ENCODE measurements at regions not wholly inside any gene's neighbourhood (a gene's known extent, or its start where the extent isn't known, plus 50 kb on each side); places are given as distances from the start of the nearest gene placed in this dataset.

- H3K4me3 Mint-ChIP-seq: no peak overlapping the region
- H3K4me1 Mint-ChIP-seq: no peaks in the 10 kb centered on the region
- no peaks in the 10 kb centered on the region for H3K9me3 ChIP-seq
- H3K4me3 ChIP-seq (ENCODE audit: control insufficient read depth in 1 of 2, extremely low read depth in 1 of 2, low read length in 1 of 2): no peak overlapping the region
- no peaks in the 10 kb centered on the region for H3K27me3 Mint-ChIP-seq
- ATAC-seq (replicated peaks in 1 of 4) (no peak), DNase-seq (no peak)
- no peak overlapping the region for H3K27ac ChIP-seq (ENCODE audit: low read length)
- H3K36me3 Mint-ChIP-seq: no peaks in the 10 kb centered on the region
- ChIA-PET POLR2A (no interaction called here), CTCF (no interaction called here)
- H3K9me3 Mint-ChIP-seq: peaks cover 0 to 3% (median 0%) of the 10 kb centered on the region in 3 donors
- H3K4me1 ChIP-seq (ENCODE audit: control insufficient read depth in 1 of 2, extremely low read depth in 1 of 2, insufficient read depth in 2 of 2, low read length in 2 of 2): no peaks in the 10 kb centered on the region
- peaks cover 0 to 4% of the 10 kb centered on the region in 2 experiments for H3K27me3 ChIP-seq (replicated peaks in 1 of 2; ENCODE audit: control insufficient read depth in 2 of 2, extremely low read depth in 1 of 2, insufficient read depth in 2 of 2, low read length in 1 of 2)
- no CpG with 5 or more reads among the region's 2 CpGs for WGBS (ENCODE audit: insufficient coverage)
- no peak overlapping the region for H3K27ac Mint-ChIP-seq
- no peaks in the 10 kb centered on the region for H3K36me3 ChIP-seq (ENCODE audit: control insufficient read depth in 2 of 2, extremely low read depth in 1 of 2, insufficient read depth in 1 of 2, low read length in 1 of 2)
These were observed 189.5 kb upstream of the DTNBP1 start for GRCh38 chr6:15852289-15852688.

- CTCF ChIA-PET: no interaction called here
- Mint-ChIP-seq H3K9me3 (peaks cover 0 to under 1% (median 0%) of the 10 kb centered on the region in 3 donors), H3K4me1 (no peaks in the 10 kb centered on the region), H3K27ac (no peak overlapping the region), H3K4me3 (no peak overlapping the region), H3K27me3 (no peaks in the 10 kb centered on the region), H3K36me3 (no peaks in the 10 kb centered on the region)
- H3K9me3 ChIP-seq: no peaks in the 10 kb centered on the region
- H3K36me3 ChIP-seq (ENCODE audit: control insufficient read depth in 2 of 2, extremely low read depth in 1 of 2, insufficient read depth in 1 of 2, low read length in 1 of 2): no peaks in the 10 kb centered on the region
- no CpG with 5 or more reads among the region's 4 CpGs for WGBS (ENCODE audit: insufficient coverage)
- no peak for ATAC-seq (replicated peaks in 1 of 4)
- POLR2A ChIA-PET: no interaction called here
- H3K27me3 ChIP-seq (replicated peaks in 1 of 2; ENCODE audit: control insufficient read depth in 2 of 2, extremely low read depth in 1 of 2, insufficient read depth in 2 of 2, low read length in 1 of 2): peaks cover 0 to 4% of the 10 kb centered on the region in 2 experiments
- DNase-seq: no peak
- no peak overlapping the region for H3K4me3 ChIP-seq (ENCODE audit: control insufficient read depth in 1 of 2, extremely low read depth in 1 of 2, low read length in 1 of 2)
- no peak overlapping the region for H3K27ac ChIP-seq (ENCODE audit: low read length)
- no peaks in the 10 kb centered on the region for H3K4me1 ChIP-seq (ENCODE audit: control insufficient read depth in 1 of 2, extremely low read depth in 1 of 2, insufficient read depth in 2 of 2, low read length in 2 of 2)
These were observed 186.6 kb upstream of the DTNBP1 start for GRCh38 chr6:15849395-15849794.

- no peaks in the 10 kb centered on the region for H3K4me1 Mint-ChIP-seq
- ATAC-seq (replicated peaks in 1 of 4): no peak
- 93% methylated on average over 2 of the region's 4 CpGs for WGBS (ENCODE audit: insufficient coverage)
- H3K4me3 Mint-ChIP-seq: no peak overlapping the region
- Histone ChIP-seq H3K27me3 (replicated peaks in 1 of 2; ENCODE audit: control insufficient read depth in 2 of 2, extremely low read depth in 1 of 2, insufficient read depth in 2 of 2, low read length in 1 of 2) (no peaks in the 10 kb centered on the region), H3K36me3 (ENCODE audit: control insufficient read depth in 2 of 2, extremely low read depth in 1 of 2, insufficient read depth in 1 of 2, low read length in 1 of 2) (no peaks in the 10 kb centered on the region), H3K4me3 (ENCODE audit: control insufficient read depth in 1 of 2, extremely low read depth in 1 of 2, low read length in 1 of 2) (no peak overlapping the region), H3K27ac (ENCODE audit: low read length) (no peak overlapping the region), H3K9me3 (no peaks in the 10 kb centered on the region), H3K4me1 (ENCODE audit: control insufficient read depth in 1 of 2, extremely low read depth in 1 of 2, insufficient read depth in 2 of 2, low read length in 2 of 2) (no peaks in the 10 kb centered on the region)
- peaks cover 6 to 7% of the 10 kb centered on the region in 2 donors for H3K27me3 Mint-ChIP-seq
- H3K36me3 Mint-ChIP-seq: no peaks in the 10 kb centered on the region
- H3K27ac Mint-ChIP-seq: no peak overlapping the region
- ChIA-PET CTCF (no interaction called here), POLR2A (no interaction called here)
- no peaks in the 10 kb centered on the region for H3K9me3 Mint-ChIP-seq
- DNase-seq: no peak
These were observed 182.7 kb upstream of the DTNBP1 start for GRCh38 chr6:15845492-15845891.

GRCh38 chr6:15843764-15844163 is 180.9 kb upstream of the DTNBP1 start:
- no peak for DNase-seq
- Histone ChIP-seq H3K27me3 (replicated peaks in 1 of 2; ENCODE audit: control insufficient read depth in 2 of 2, extremely low read depth in 1 of 2, insufficient read depth in 2 of 2, low read length in 1 of 2) (no peaks in the 10 kb centered on the region), H3K36me3 (ENCODE audit: control insufficient read depth in 2 of 2, extremely low read depth in 1 of 2, insufficient read depth in 1 of 2, low read length in 1 of 2) (no peaks in the 10 kb centered on the region), H3K9me3 (no peaks in the 10 kb centered on the region), H3K27ac (ENCODE audit: low read length) (no peak overlapping the region), H3K4me1 (ENCODE audit: control insufficient read depth in 1 of 2, extremely low read depth in 1 of 2, insufficient read depth in 2 of 2, low read length in 2 of 2) (no peaks in the 10 kb centered on the region), H3K4me3 (ENCODE audit: control insufficient read depth in 1 of 2, extremely low read depth in 1 of 2, low read length in 1 of 2) (no peak overlapping the region)
- no peak for ATAC-seq (replicated peaks in 1 of 4)
- Mint-ChIP-seq H3K27me3 (peaks cover 6 to 12% of the 10 kb centered on the region in 2 donors), H3K27ac (no peak overlapping the region), H3K4me1 (no peaks in the 10 kb centered on the region), H3K9me3 (no peaks in the 10 kb centered on the region), H3K4me3 (no peak overlapping the region), H3K36me3 (no peaks in the 10 kb centered on the region)
- POLR2A ChIA-PET: no interaction called here
- CTCF ChIA-PET: no interaction called here

- ATAC-seq (replicated peaks in 1 of 4): no peak
- Histone ChIP-seq H3K9me3 (no peaks in the 10 kb centered on the region), H3K4me3 (ENCODE audit: control insufficient read depth in 1 of 2, extremely low read depth in 1 of 2, low read length in 1 of 2) (no peak overlapping the region), H3K27me3 (replicated peaks in 1 of 2; ENCODE audit: control insufficient read depth in 2 of 2, extremely low read depth in 1 of 2, insufficient read depth in 2 of 2, low read length in 1 of 2) (no peaks in the 10 kb centered on the region), H3K4me1 (ENCODE audit: control insufficient read depth in 1 of 2, extremely low read depth in 1 of 2, insufficient read depth in 2 of 2, low read length in 2 of 2) (no peaks in the 10 kb centered on the region), H3K27ac (ENCODE audit: low read length) (no peak overlapping the region), H3K36me3 (ENCODE audit: control insufficient read depth in 2 of 2, extremely low read depth in 1 of 2, insufficient read depth in 1 of 2, low read length in 1 of 2) (no peaks in the 10 kb centered on the region)
- H3K27me3 Mint-ChIP-seq: peaks cover 6 to 12% of the 10 kb centered on the region in 2 donors
- no peaks in the 10 kb centered on the region for H3K9me3 Mint-ChIP-seq
- DNase-seq: no peak
- H3K27ac Mint-ChIP-seq: no peak overlapping the region
- ChIA-PET CTCF (no interaction called here), POLR2A (no interaction called here)
- no peaks in the 10 kb centered on the region for H3K4me1 Mint-ChIP-seq
- 100% methylated on average over 2 of the region's 4 CpGs for WGBS (ENCODE audit: insufficient coverage)
- H3K36me3 Mint-ChIP-seq: no peaks in the 10 kb centered on the region
- no peak overlapping the region for H3K4me3 Mint-ChIP-seq
These were observed 180.4 kb upstream of the DTNBP1 start for GRCh38 chr6:15843226-15843625.

- H3K9me3 ChIP-seq: no peaks in the 10 kb centered on the region
- H3K27me3 ChIP-seq (replicated peaks in 1 of 2; ENCODE audit: control insufficient read depth in 2 of 2, extremely low read depth in 1 of 2, insufficient read depth in 2 of 2, low read length in 1 of 2): no peaks in the 10 kb centered on the region
- no peak overlapping the region for H3K27ac ChIP-seq (ENCODE audit: low read length)
- ChIA-PET CTCF (no interaction called here), POLR2A (no interaction called here)
- ATAC-seq (replicated peaks in 1 of 4) (no peak), DNase-seq (no peak)
- H3K4me1 ChIP-seq (ENCODE audit: control insufficient read depth in 1 of 2, extremely low read depth in 1 of 2, insufficient read depth in 2 of 2, low read length in 2 of 2): no peaks in the 10 kb centered on the region
- Mint-ChIP-seq H3K36me3 (no peaks in the 10 kb centered on the region), H3K27me3 (peaks cover 6 to 12% of the 10 kb centered on the region in 2 donors), H3K4me3 (no peak overlapping the region), H3K4me1 (no peaks in the 10 kb centered on the region), H3K27ac (no peak overlapping the region), H3K9me3 (no peaks in the 10 kb centered on the region)
- H3K36me3 ChIP-seq (ENCODE audit: control insufficient read depth in 2 of 2, extremely low read depth in 1 of 2, insufficient read depth in 1 of 2, low read length in 1 of 2): no peaks in the 10 kb centered on the region
- no peak overlapping the region for H3K4me3 ChIP-seq (ENCODE audit: control insufficient read depth in 1 of 2, extremely low read depth in 1 of 2, low read length in 1 of 2)
- WGBS (ENCODE audit: insufficient coverage): no CpG with 5 or more reads among the region's 3 CpGs
These were observed 179.9 kb upstream of the DTNBP1 start for GRCh38 chr6:15842727-15843117.

GRCh38 chr6:15841937-15842726 is 179.3 kb upstream of the DTNBP1 start:
- Mint-ChIP-seq H3K36me3 (no peaks in the 10 kb centered on the region), H3K4me1 (no peaks in the 10 kb centered on the region), H3K4me3 (no peak overlapping the region), H3K27me3 (peaks cover 6 to 12% of the 10 kb centered on the region in 2 donors), H3K9me3 (no peaks in the 10 kb centered on the region), H3K27ac (no peak overlapping the region)
- ChIA-PET CTCF (no interaction called here), POLR2A (no interaction called here)
- H3K4me3 ChIP-seq (ENCODE audit: control insufficient read depth in 1 of 2, extremely low read depth in 1 of 2, low read length in 1 of 2): no peak overlapping the region
- DNase-seq (no peak), ATAC-seq (replicated peaks in 1 of 4) (no peak)
- H3K9me3 ChIP-seq: no peaks in the 10 kb centered on the region
- 87% methylated on average over 5 of the region's 9 CpGs for WGBS (ENCODE audit: insufficient coverage)
- no peaks in the 10 kb centered on the region for H3K4me1 ChIP-seq (ENCODE audit: control insufficient read depth in 1 of 2, extremely low read depth in 1 of 2, insufficient read depth in 2 of 2, low read length in 2 of 2)
- no peaks in the 10 kb centered on the region for H3K36me3 ChIP-seq (ENCODE audit: control insufficient read depth in 2 of 2, extremely low read depth in 1 of 2, insufficient read depth in 1 of 2, low read length in 1 of 2)
- no peaks in the 10 kb centered on the region for H3K27me3 ChIP-seq (replicated peaks in 1 of 2; ENCODE audit: control insufficient read depth in 2 of 2, extremely low read depth in 1 of 2, insufficient read depth in 2 of 2, low read length in 1 of 2)
- H3K27ac ChIP-seq (ENCODE audit: low read length): no peak overlapping the region
